Body of pancreas (tissue), 4 donors: ENCODE measurements at regions not wholly inside any gene's neighbourhood (a gene's known extent, or its start where the extent isn't known, plus 50 kb on each side); places are given as distances from the start of the nearest gene placed in this dataset.

Source experiments
- CTCF ChIP-seq, 7 experiments: fragments of 450-650 bp in 4 of 7; fragments of 200-600 bp in 3 of 7; sonication (generic) in 3 of 7; IDR thresholded peaks; one replicate each; pipeline ENCODE4 v1.5.1; 2016 to 2019; ENCODE audit warnings: antibody characterized with exemption in 7 of 7
- POLR2A ChIP-seq, 3 donors: fragments of 450-650 bp; IDR thresholded peaks; one replicate each; pipeline ENCODE4 v1.6.1; 2016; ENCODE audit warnings: antibody characterized with exemption in 3 of 3, mild to moderate bottlenecking in 2 of 3

GRCh38 chr2:140033638-140034037 is 1253.4 kb upstream of the NXPH2 start:
- TF ChIP-seq CTCF (IDR thresholded peaks at IDR 0.05) (no peak), POLR2A (IDR thresholded peaks at IDR 0.05) (no peak)
